ENCODE measurements at regions not wholly inside any gene's neighbourhood (a gene's known extent, or its start where the extent isn't known, plus 50 kb on each side); places are given as distances from the start of the nearest gene placed in this dataset.

DNA sequence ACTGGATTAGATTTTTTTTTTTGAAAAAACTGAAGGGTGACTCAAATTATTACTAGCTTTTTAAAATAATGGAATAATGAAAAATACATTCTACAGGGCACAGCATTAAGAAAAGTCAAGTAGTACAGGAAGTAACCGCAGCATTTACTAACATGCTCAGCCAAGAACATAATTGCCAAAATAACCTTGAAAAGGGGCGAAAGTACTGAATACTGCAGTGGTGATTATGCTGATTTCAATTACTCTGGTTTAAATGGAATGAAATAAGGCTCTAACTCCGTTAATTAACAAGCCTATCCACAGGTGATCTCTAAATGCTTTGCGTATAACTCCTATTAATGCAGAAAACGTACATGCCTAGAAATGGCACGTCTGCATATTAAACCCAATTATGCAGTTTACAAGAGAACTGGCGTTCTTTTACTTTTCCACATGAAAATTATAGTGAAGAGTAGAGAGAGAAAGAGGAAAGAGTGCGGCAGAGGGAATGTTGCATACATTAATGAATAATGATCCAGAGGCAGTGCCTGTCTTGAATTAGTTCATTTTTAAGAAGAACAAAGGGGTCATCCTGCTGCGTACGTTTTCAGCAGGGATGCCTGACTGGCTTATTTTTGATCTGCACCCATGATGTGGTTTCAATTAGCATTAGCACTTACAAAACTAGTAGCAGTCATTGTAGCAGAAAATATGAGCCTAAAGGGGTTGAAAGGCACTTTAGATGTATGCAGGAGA lies 612.4 kb downstream of the NYAP2 start:
- no peak for DNase-seq

DNA sequence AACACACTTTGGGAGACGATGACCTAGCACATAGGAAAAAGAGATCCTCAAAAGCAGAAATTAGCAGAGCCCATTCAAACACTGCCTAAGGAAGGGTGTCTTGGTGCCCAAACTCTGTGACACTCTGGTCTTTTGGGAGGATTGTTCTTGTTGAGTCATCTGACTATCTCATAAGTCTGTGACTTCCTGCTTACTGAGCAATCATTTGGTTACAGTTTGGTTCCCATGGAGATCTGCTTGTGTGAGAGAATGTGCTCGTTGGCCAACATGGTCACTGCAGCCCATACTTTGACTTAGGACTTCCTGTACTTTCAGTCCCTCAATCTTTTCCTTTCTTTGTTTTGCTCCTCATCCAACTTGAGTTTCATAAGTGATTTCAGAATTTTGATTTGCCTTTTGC lies 602.9 kb downstream of the NYAP2 start:
- no peak for DNase-seq

DNA sequence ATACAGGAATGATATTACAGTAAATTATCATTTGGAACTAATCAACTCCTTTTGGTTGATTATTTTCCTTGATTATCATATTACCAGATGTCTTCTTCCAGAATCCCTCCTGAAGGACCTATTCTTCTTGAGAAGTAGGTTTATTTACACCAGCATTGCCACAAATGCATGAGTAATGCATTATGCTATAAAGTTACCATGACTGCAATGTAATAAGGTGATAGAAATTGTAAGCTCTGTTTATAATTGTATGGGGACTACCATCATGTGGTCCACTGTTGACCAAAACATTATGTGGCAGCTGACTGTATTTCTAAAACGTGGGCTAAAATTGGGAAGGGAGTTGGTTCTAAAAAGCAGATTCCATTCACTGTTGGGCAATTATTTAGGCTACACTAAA lies 602.2 kb downstream of the NYAP2 start:
- no peak for DNase-seq

DNA sequence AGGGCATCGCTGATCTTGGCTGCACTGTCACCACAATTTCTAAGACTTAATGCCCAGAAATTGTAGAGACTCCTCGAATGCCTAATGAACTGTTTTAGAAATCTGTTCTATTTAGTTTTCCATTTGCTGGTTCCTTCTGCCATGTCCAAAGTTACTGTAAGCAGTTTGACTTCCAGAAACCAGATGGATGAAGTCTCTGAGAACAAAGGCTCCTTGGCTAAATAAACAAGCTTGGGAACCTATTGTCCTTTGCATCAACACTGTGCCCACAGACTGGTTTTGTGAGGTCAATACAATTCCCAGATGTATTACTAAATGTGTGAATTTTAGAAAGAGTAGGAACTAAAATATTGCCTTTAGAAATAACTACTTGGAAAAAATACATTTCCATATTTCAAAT lies 600.2 kb downstream of the NYAP2 start:
- DNase-seq, result no peak

DNA sequence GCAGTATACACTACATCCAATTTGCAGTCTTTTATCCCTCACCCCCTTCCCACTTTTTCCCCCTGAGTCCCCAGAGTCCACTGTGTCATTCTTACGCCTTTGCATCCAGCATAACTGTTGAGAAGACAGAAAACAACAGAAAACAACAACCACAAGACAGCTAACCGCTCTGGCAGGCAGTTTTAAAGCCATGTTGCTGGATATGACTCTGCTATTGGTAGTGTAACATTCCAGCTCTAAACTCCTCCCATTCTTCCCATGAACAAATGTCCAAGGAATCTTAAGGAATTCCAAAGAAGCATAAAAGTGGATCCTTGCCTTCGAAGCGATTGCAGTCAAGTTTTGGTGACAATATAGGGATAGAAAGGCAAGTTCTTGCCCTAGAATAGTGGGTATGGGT lies 599.1 kb downstream of the NYAP2 start:
- no peak for DNase-seq

DNA sequence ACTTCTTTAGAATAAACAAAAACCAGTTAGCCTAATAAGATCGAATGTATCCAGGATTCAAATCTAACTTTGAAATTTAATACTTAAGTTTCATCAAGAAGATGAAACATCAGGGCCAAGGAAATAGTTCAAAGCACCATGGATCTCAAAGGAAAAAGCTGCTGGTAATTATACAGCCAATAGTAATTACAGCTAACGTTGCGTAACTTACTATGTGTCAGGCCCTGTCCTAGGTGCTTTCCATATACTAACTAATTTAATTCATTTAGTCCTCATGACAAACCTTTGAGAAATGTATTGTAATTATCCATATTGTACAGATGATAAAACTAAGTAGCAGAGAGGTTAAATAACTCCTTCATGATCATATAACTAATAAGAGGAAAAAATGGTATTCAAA lies 598.6 kb downstream of the NYAP2 start:
- DNase-seq, result no peak

DNA sequence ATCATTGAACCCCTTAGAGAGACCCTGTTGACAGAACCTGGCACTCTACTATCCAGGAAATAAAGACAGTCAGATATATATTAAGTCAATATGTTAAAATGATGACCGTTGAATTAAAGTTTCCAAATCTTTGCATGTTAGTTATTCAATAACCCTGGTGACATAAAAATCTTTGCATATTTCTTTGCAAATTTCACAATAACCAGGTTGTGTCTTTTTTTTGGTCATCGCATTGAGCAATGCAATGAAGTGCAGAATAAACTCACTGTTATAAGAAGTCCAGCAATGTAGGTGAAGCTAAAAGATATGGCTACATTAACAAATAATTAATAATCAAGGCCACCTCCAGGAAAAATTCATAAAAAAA lies 596.9 kb downstream of the NYAP2 start:
- no peak for DNase-seq

DNA sequence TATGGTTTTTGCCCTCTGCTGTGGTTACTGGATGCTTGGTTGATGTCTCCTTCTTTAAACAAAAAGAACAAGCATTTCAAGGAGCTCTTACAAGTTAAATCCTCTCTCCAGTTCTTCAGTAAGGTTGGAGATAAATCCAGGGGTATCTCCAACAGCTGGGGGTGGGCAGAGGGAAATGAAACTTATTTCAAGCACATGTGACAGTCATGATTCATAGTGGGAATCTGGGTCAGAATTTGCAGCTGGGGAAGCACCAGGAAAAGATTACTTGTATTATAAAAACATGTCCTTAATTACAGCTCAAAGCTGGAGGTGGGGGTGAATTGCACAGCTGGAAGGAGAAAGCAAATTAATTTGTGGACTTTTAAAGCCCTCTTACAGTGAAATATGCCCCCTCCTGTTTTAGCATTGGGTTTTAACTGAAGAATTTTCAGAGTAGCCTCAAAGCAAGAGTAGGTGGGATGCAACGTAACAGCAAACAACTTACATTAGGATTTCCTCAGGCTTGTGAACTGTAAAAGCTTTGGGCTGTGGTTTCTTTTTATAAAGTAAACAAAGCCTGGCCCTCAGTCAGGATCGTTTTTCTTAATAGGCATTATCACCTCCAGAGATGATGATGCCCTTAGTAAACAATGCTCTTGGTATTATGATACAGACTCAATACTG lies 596.4 kb downstream of the NYAP2 start:
- DNase-seq, result no peak

DNA sequence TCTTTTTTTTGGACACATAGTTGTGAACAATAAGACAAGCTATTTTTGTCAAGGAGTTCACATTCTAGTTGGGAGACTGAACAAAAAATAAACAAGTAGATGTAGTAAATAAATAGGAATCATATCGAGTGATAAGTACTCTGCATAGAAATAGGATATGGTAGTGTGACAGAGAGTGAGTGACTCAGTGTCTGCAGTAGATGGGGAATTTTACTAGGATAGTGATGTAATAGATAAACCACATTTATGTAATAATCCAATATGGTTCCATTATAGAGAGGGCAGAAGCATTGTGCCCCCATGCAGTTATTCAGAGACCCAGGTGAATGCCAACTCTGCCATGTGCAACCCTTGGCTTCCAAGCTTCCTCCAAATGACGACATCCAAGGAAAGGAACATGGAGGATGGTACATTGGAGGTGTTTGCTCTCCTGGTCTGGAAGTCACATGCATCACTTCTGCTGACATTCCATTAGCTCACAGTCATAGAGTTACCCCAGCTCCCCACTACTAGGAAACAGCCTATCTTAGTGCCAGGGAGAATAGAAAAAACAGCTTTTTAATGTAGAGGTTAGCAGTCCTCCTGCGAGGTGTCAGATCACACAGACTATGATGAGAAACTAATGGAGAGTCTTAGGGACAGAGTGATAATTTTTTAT lies 595.4 kb downstream of the NYAP2 start:
- no peak for DNase-seq

DNA sequence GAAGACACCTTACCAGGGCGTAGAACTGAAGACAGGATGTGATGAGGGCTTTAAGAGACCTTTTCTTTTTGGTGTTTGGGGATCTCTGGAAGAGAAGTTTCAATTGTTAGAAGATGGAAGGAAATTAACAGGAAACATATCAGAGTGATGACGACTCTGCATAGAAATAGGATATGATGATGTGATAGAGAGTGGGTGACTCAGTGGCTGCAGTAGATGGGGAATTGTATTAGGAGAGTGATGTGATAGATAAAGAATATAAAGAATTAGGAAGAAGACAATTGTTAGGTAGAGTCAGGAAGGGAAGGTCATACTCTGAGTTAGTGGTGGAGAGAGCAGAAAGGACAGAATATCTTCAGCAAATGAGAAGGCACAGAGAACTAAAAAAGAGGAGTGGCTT lies 593.9 kb downstream of the NYAP2 start:
- no peak for DNase-seq

DNA sequence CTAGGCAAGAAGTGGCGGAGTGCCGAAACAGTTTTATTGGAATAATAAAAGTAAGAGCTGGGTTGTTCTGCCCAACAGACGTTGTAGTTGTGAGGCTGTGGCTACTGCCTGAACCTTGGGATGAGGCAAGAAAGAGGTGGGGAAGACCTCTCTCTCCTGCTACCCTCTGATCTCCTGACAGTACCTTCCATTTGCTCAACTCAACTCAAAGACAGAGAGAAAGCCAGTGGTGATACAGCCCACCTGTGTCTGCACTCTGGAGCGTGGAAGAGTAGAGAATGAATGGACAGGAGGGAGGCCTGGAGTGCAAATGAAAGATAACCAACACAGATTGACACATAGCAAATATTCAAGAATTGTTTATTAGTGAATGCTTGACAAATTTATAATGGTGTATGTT lies 590.3 kb downstream of the NYAP2 start:
- no peak for DNase-seq

DNA sequence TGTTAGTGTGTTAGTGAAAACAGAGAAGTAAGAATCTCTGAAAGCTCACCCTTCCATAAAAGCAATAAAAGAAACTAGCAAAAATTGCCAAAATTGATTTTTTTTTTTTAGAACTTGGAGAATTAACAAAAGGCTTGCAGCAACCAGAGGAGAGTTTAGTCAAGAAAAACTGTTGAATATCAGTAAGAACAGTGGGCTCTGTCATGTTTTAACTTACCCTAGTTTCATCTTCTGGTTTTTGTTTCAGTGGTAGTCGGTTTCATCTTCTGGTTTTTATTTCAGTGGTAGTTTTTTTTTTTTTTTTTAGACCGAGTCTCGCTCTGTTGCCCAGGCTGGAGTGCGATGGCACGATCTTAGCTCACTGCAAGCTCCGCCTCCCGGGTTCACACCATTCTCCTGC lies 580.9 kb downstream of the NYAP2 start:
- DNase-seq, result no peak

DNA sequence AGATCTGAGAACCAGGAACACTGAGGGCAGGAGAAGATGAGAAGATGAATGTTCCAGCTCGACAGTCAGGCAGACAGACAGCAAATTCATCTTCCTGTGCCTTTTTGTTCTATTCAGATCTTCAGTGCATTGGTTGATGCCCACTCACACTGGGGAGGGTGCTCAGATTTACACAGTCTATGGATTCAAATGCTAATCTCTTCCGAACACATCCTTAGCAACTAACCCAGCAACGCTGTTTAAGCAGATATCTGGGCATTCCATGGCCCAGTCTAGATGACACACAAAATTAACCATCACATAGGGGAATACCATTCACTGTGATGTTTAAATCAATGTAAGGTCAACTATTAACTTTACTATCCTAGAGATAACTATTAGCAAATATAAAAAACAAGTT lies 571.9 kb downstream of the NYAP2 start:
- DNase-seq, result no peak

DNA sequence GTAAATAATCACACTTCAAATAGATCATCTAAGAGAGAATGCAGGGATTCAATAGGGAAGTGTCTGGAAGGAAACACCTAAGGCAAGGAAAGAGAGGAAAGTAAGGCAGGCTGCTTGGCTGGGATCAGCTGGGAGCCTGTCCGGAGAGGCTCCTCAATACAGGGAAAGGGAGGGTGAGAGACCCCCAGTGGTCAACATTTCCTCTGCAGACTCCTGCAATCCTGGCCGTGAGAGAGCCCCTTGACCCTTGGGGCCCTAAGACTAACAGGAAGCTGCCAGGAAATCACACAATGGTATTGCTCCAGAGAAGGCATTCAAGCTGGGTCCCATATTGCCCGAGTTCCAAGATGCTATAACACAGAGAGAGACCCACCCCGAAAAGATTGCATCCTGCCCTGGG lies 549.4 kb downstream of the NYAP2 start:
- no peak for DNase-seq

DNA sequence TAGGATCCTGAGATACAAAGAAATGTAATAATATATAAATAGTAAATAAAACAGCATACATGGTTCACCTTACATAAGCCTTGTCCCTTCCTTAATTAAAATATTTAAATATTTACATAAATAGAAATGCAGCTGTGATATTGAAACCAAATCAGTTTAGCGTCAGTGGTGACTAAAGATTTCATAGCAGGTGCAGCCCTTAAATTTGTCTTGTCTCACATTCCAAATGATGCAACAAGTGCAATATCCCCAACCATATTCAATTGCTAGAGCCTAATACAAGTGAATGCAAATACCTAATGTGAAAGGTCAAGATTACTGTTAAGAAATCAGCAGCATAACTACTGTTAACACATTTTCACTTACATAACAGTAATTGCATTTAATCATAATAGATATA lies 539.5 kb downstream of the NYAP2 start:
- no peak for DNase-seq

DNA sequence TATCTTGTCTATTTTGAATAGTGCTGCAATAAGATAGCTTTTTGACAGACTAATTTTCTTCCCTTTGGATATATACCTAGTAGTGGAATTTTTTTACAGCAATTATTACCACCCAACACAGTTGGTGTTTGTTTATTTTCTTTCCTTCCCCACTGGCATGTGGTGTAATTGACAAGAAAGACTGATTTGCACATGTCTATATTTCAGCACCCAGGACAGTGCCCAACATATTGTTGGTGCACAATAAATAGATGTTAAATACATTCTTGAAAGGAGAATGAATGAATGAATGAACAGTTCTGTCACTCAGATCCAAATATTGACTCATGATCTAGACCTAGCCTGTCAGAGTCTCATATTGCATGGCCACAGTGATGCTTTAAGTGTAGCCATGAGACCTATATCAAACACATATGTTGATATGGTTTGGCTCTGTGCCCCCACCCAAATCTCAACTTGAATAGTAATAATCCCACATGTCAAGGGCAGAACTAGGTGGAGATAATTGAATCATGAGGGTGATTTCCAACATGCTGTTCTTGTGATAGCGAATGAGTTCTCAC lies 538.2 kb downstream of the NYAP2 start:
- DNase-seq, result no peak

DNA sequence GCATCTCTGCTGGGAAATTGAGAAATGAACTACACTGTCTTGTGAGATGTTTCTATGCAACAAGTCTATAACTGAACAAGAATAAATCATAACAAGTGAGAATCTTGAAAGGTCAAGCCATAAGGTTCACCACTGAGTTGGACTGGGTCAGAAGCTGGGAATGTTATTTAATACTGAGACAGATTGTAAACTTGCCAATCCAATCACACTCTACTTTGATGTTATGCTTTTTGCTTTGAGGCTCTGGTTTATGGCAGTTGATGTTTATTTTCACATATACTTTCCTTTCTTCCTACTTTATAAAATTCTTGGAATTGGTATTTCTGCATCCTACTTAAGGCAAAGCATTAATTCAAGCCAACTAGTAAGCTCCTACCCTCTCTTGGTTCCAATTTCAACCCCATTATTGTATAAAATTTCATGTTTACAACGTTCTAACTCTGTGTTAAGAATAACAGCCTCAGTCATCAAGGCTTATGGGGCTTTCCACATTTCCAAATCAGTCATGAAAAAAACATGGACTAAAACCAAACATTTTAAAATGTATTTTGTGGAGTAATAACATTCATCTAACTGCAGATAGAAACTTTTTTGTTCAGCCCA lies 533.4 kb downstream of the NYAP2 start:
- no peak for DNase-seq

DNA sequence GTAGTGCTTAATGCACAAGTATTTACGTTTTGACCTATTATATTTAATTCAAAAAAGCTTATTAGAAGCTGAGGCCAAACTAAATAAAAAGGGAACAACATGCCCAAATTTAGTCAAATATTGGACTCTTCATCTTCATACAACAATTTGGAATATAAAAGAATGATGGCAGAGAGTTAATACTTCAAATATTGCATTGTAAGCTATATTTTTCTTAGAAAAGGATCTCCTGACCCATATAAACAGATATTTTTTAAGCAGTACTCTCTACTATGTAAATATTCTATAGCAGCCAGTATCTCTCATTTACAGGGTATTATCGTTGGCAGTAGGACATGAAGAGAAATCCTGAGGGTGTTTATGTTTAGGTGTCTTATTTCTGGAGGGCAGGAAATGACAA lies 531.2 kb downstream of the NYAP2 start:
- DNase-seq, result no peak

DNA sequence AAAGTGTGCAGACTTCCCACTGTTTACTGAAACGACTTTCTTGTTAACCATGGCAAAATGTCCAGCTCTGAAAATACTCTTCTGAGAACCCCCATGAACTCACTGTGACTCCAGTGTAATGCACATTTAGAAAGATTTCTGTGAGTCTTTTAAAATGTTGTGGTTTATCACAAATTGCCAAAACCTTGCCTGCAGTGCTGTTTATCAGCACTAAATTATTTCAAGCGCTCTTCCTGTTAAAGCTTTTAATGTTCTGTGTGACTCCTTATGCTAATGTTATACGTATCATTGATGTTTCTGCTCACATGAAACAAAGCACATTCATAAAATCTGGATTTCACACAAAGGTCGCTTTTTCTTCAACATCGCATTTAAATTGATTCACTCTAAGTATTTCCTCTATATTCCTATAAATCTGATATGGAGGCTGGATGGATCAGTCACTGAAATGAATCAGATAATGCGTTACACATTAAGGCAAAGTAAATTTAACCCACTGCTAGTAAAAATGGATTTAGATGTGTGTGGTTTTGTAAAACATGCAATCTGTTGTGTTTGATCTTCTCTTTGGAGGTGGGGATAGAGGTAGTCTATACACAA lies 521.2 kb downstream of the NYAP2 start:
- no peak for DNase-seq

DNA sequence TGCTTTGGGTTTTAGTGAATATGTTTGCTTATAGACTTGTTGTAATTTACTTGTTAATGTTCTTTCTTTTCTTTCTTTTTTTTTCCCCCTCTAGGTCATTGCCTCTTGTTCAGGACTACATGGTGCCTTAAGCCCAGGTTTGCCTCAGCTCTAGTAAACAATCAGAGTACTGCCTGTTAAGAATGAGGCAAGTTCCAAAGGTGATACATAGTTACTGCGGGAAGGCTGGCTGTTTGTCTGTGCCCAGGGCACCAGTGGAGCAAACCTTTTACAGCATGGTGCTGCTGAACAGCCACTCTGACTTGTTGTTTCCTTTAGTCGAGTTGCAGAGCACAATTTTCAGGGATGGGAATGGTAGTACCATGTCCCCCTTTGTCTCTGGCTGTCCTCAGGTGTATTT lies 517.2 kb downstream of the NYAP2 start:
- no peak for DNase-seq

DNA sequence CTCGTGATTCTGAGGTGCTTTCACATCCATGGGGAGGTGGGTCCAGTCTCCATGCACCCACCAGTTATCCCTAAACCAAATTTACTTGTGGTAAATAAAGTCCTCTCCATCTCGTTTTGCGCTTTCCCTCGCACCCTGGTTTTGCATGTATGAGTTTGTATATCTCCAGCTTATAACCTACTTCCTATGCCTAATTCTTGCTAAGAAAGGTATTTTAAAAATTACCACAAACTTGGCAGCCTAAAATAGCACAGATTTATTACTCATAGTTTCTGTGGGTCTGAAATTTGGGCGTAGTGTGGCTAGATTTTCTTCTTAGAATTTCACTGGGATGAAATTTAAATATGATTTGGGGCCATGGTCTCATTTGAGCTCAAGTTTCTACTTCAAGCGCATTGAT lies 511.5 kb downstream of the NYAP2 start:
- no peak for DNase-seq

DNA sequence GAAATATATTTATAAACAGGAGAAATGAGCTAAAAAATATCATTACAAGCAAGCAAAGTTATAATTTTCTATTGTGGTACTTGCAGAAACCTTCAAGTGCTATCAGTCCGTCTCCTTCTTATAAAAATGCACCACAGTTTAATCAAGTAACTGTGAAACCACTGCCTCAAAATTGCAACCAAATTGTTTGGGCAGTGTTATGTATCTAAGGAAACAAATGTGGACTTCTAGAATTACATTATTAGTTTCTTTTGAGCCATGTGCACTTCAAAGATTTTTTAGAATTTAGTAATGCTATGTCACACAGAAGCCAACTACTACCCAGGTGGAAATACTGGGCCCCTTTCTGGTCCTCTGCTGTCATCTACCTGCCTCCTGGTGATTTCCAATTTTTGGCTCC lies 495.6 kb downstream of the NYAP2 start:
- no peak for DNase-seq

DNA sequence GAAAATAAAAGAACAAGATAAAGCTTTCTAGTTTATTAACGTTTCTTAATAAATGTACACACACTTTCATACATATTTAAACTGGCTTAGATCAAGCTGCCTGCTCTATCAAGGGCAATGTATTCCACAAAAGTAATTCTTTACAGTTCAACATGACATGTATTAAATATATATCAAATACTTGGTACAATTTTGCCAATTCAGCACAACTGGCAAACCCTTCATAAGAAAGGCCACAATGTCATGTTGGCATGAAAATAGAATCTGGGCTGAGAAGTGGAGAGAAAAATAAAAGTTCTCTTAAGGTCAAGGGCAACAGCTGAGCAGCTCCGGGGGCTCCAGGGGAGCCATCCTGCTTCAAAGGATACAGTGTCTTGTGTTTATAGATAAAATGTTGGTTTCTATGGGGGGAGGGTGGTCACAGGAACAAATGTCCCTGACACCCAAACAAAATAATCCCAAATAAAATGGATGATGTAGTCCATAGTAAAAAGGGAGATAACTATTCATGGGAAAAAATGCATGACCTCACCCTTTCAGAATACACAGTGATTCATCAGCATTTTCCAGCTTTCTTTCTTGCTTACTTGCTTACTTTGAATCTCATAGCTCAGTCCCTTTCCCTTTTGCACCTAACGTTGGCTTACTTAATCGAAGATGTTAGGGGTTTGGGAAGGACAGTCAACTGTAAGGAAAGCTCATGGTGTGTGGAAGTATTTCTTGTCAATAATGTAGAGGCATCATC lies 494.9 kb downstream of the NYAP2 start:
- no peak for DNase-seq
